Fibroblast of lung (primary cell): ENCODE measurements at regions not wholly inside any gene's neighbourhood (a gene's known extent, or its start where the extent isn't known, plus 50 kb on each side); places are given as distances from the start of the nearest gene placed in this dataset.

Experiments used
- CTCF ChIP-seq, 2 donors: IDR thresholded peaks in 1 of 2; conservative IDR thresholded peaks in 1 of 2; 1 replicate in 1 of 2; 2 replicates in 1 of 2; pipeline ENCODE4 v1.5.1; 2011 to 2012; ENCODE audit warnings: low read length in 2 of 2, control low read depth in 1 of 2, inconsistent platforms in 1 of 2, low read depth in 1 of 2, mild to moderate bottlenecking in 1 of 2
- EZH2 ChIP-seq: IDR thresholded peaks from 2 replicates; pipeline ENCODE4 v1.5.1; 2012; ENCODE audit warnings: low read length, control low read depth, mild to moderate bottlenecking; ENCODE audit errors: missing control alignments

- TF ChIP-seq EZH2 (no peak), CTCF (conservative IDR thresholded peaks at IDR 0.05 in 1 of 2, IDR thresholded peaks at IDR 0.05 in 1 of 2; ENCODE audit: low read depth in 1 of 2, low read length in 2 of 2) (no peak)
Measured at GRCh38 chr7:136102881-136103280, 125.7 kb upstream of the MTPN start.
